A673 (cell line): ENCODE measurements at regions not wholly inside any gene's neighbourhood (a gene's known extent, or its start where the extent isn't known, plus 50 kb on each side); places are given as distances from the start of the nearest gene placed in this dataset.

Experiments used
- EZH2 ChIP-seq: fragments of 200-600 bp; sonication (generic); IDR thresholded peaks from 2 replicates; pipeline ENCODE4 v1.6.1; 2017; ENCODE audit warnings: borderline replicate concordance, low read depth, mild to moderate bottlenecking, mixed read lengths, antibody characterized with exemption, low read length; ENCODE audit not compliant: poor library complexity, severe bottlenecking
- TF ChIP-seq, protein P1 (sequence below): fragments of 300-800, 200-600 bp; sonication (generic); conservative IDR thresholded peaks from 2 replicates; pipeline ENCODE4 v1.5.1; 2017; ENCODE audit warnings: low read depth, mild to moderate bottlenecking, antibody characterized with exemption, low read length, moderate library complexity, mixed read lengths

DNA sequence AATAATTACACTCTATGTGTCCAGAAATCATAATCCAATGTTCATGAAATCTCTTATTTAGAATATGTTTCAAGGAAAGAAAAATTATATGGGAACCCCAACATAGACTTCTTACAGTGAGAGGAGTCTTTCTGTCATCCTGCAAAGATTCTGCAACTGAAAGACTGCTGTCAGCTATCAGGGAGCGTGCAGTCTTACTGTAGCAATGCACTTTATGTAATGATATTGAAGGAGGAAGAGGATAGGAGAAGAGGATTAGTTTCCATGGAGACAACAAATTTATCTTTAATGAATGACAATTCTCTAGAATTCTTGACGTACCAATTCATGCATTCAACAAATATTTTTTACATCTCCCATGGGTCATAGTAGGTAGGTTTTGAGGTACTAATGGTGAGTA lies 61.3 kb upstream of the MYT1L start:
- TF ChIP-seq, protein P1, sequence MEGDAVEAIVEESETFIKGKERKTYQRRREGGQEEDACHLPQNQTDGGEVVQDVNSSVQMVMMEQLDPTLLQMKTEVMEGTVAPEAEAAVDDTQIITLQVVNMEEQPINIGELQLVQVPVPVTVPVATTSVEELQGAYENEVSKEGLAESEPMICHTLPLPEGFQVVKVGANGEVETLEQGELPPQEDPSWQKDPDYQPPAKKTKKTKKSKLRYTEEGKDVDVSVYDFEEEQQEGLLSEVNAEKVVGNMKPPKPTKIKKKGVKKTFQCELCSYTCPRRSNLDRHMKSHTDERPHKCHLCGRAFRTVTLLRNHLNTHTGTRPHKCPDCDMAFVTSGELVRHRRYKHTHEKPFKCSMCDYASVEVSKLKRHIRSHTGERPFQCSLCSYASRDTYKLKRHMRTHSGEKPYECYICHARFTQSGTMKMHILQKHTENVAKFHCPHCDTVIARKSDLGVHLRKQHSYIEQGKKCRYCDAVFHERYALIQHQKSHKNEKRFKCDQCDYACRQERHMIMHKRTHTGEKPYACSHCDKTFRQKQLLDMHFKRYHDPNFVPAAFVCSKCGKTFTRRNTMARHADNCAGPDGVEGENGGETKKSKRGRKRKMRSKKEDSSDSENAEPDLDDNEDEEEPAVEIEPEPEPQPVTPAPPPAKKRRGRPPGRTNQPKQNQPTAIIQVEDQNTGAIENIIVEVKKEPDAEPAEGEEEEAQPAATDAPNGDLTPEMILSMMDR, result no peak
- TF ChIP-seq EZH2, result no peak
